ENCODE measurements at regions not wholly inside any gene's neighbourhood (a gene's known extent, or its start where the extent isn't known, plus 50 kb on each side); places are given as distances from the start of the nearest gene placed in this dataset.

GRCh38 chr4:163747293-163747692 lies 252.8 kb downstream of the TMA16 start:
- TF ChIP-seq CTCF (IDR thresholded peaks at IDR 0.05) (no peak), POLR2A (IDR thresholded peaks at IDR 0.05) (no peak)
